ENCODE measurements at regions not wholly inside any gene's neighbourhood (a gene's known extent, or its start where the extent isn't known, plus 50 kb on each side); places are given as distances from the start of the nearest gene placed in this dataset.
"Not testable (repeated sequence)": the region's sequence is repeated elsewhere in the genome, so short reads cannot be mapped to it uniquely, and the experiment has no call there.

DNA sequence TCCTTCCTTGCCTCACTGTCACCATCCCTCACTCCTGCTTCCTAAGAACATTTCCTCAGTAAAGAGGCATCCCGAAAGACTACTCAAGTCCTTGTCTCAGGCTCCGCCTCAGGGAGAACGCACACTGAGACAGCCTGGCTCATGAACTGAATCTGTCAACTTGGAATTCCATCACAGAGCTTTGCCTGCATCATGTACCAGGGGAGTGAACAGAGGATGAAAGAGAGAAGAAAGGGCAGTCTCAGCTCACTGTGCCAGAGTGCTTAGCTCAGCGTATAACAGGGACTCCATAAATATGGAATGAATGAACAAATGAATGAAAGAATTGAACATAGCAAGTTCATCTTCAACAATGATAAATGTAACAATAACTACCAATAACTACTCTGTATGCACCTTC lies 68.7 kb upstream of the SLC1A3 start:
- DNase-seq (no peak), ATAC-seq (peak in 1 of 2 donors; percentile 89)
- intact Hi-C loops (cut with DNase I) = no loop called here

DNA sequence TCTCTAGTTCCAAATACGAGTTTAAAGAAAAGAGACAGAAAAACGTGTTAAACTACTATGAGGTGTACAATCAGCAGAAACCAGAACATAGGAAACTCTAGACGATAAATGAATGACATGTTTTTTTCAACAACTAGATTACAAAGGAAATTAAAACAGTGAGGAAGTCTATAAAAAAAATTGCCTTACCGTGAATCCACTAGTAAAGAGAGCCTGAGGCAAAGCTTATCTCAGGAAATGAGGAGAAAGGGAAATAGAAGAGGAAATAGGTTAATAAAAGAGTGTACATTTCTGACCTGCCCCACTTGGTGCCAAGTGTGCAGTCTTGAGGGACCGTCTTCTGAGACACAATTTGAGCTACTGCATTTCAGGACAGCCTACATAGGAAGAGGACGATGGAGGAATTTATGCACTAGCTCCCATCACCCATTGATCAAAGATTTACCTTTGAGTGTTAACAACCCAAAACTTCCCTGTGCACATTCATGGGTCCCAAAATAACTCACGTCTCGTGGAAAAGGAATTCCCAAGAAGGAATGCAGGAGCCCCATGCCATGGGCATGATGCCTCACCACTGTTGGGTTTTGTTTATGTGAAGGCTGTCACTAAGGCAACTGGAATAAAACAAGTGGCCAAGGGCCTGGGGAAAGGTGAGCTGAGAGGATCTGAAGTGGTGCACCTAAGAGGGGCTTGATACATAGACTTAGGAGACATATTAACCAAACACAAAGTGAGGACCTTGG lies 53.6 kb upstream of the SLC1A3 start:
- DNase-seq (no peak), ATAC-seq (peak in 1 of 2 donors; percentile 61)
- intact Hi-C loops (cut with DNase I) = no loop called here

DNA sequence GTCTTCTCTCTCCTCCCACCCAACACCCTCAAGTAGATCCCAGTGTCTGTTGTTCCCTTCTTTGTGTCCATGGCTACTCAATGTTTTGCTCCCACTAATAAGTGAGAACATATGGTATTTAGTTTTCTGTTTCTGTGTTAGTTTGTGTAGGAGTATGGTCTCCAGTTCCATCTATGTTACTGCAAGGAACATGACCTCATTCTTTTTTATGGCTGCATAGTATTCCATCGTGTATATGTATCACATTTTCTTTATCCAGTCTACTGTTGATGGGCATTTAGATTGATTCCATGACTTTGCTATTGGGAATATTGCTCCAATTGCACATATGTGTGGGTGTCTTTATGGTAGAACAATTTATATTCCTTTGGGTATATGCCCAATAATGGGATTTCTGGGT lies 51.4 kb upstream of the SLC1A3 start:
- DNase-seq; intact Hi-C loops (cut with DNase I); ATAC-seq: not testable (repeated sequence)

All from left cardiac atrium (tissue), 4 donors.